NB4 (cell line): ENCODE measurements at regions not wholly inside any gene's neighbourhood (a gene's known extent, or its start where the extent isn't known, plus 50 kb on each side); places are given as distances from the start of the nearest gene placed in this dataset.

Experiments
- DNase-seq: peaks from one replicate; pipeline ENCODE4 v3.0.0; 2010; ENCODE audit warnings: low read depth
- H3K4me3 ChIP-seq: one replicate; pipeline ENCODE4 v1.5.1; 2011; ENCODE audit warnings: mild to moderate bottlenecking, low read depth, low read length, moderate library complexity
- CTCF ChIP-seq: IDR thresholded peaks from one replicate; pipeline ENCODE4 v1.5.1; 2012; ENCODE audit warnings: low read depth, low read length
- MAX ChIP-seq: IDR thresholded peaks from 2 replicates; pipeline ENCODE4 v1.6.1; 2011; ENCODE audit warnings: low read depth, low read length
- MYC ChIP-seq: IDR thresholded peaks from 2 replicates; pipeline ENCODE4 v1.6.1; 2011; ENCODE audit warnings: low read depth, low read length
- POLR2A ChIP-seq: IDR thresholded peaks from 2 replicates; pipeline ENCODE4 v1.6.1; 2011; ENCODE audit warnings: mild to moderate bottlenecking; ENCODE audit not compliant: insufficient read length; ENCODE audit errors: extremely low read depth

- H3K4me3 ChIP-seq: no peak overlapping the region
- no peak for TF ChIP-seq MAX
- no peak for TF ChIP-seq MYC
- no peak for TF ChIP-seq POLR2A
- TF ChIP-seq CTCF: no peak
- peak; percentile 11 for DNase-seq
These were observed 343.7 kb upstream of the PPP1R2C start for GRCh38 chrX:43121637-43122036.

GRCh38 chrX:43139645-43140044 lies 361.7 kb upstream of the PPP1R2C start:
- TF ChIP-seq CTCF (no peak), POLR2A (no peak), MYC (no peak), MAX (no peak)

GRCh38 chrX:43140582-43140981 lies 362.6 kb upstream of the PPP1R2C start:
- TF ChIP-seq MAX (no peak), MYC (no peak), POLR2A (no peak), CTCF (no peak)
- no peak overlapping the region for H3K4me3 ChIP-seq
- DNase-seq: no peak

More at GRCh38 chrX:43139645-43140044, 361.7 kb upstream of the PPP1R2C start:
- no peak overlapping the region for H3K4me3 ChIP-seq
- DNase-seq: no peak

GRCh38 chrX:43141885-43142284 lies 363.9 kb upstream of the PPP1R2C start:
- DNase-seq: no peak
- no peak overlapping the region for H3K4me3 ChIP-seq
- no peak for TF ChIP-seq CTCF
- no peak for TF ChIP-seq POLR2A
- no peak for TF ChIP-seq MYC
- no peak for TF ChIP-seq MAX

GRCh38 chrX:43148305-43148704 lies 370.3 kb upstream of the PPP1R2C start:
- no peak overlapping the region for H3K4me3 ChIP-seq
- DNase-seq: no peak
- no peak for TF ChIP-seq MYC
- TF ChIP-seq MAX: no peak

- no peak for DNase-seq
- no peak for TF ChIP-seq CTCF
- no peak for TF ChIP-seq POLR2A
- no peak for TF ChIP-seq MYC
- TF ChIP-seq MAX: no peak
- H3K4me3 ChIP-seq: no peak overlapping the region
These were observed 387.5 kb upstream of the PPP1R2C start for GRCh38 chrX:43165343-43165920.
